ENCODE measurements at regions not wholly inside any gene's neighbourhood (a gene's known extent, or its start where the extent isn't known, plus 50 kb on each side); places are given as distances from the start of the nearest gene placed in this dataset.

DNA sequence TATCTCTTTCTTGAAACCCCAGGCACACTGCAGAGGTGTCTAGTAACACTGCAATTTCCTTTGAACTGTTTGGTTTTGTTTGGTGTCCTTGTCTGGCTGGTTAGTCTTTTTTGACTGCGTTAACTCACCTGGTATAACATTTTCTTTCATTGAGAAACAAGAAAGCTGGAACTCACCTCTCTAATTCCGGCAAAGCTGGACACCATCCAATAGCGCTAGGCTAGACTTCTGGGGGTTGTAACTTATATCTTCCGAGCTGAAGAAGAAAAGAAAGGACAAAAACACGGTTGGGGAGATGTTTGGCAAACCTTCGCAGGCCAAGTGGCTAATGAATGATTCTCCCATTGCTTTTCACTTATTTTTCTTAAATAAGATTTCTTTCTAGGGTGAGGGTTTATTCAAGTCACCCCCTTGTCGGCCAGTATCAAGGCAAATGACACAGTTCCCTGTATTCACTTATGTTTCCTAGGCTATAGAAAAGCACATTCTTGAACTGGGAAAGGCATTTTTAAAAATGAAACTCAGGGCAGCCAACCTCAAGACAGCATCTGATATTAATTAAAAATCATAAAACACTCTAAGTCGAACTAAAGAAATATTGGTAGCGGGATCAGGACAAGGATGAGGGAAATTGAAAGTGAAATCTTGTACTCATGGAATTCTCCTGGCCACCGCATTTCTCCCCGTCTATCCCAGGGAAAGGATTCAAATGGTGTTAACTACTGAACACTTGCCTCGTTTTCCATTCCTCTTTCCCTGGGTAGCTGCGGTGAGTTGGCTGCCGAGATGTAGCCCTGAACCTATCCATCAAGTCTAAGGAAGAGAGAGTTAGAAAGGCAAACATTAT lies 95.9 kb upstream of the ZFHX3 start:
- TF ChIP-seq ZNF282 (IDR thresholded peaks at IDR 0.05; ENCODE audit: partially characterized antibody) = no peak
- TF ChIP-seq, protein P1, sequence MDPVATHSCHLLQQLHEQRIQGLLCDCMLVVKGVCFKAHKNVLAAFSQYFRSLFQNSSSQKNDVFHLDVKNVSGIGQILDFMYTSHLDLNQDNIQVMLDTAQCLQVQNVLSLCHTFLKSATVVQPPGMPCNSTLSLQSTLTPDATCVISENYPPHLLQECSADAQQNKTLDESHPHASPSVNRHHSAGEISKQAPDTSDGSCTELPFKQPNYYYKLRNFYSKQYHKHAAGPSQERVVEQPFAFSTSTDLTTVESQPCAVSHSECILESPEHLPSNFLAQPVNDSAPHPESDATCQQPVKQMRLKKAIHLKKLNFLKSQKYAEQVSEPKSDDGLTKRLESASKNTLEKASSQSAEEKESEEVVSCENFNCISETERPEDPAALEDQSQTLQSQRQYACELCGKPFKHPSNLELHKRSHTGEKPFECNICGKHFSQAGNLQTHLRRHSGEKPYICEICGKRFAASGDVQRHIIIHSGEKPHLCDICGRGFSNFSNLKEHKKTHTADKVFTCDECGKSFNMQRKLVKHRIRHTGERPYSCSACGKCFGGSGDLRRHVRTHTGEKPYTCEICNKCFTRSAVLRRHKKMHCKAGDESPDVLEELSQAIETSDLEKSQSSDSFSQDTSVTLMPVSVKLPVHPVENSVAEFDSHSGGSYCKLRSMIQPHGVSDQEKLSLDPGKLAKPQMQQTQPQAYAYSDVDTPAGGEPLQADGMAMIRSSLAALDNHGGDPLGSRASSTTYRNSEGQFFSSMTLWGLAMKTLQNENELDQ (CRISPR knock-in tag; IDR thresholded peaks at IDR 0.05; ENCODE audit: borderline replicate concordance) = no peak

All from HepG2 (cell line).